IPS-18c (cell line): ENCODE measurements at regions not wholly inside any gene's neighbourhood (a gene's known extent, or its start where the extent isn't known, plus 50 kb on each side); places are given as distances from the start of the nearest gene placed in this dataset.
"Not testable (repeated sequence)": the region's sequence is repeated elsewhere in the genome, so short reads cannot be mapped to it uniquely, and the experiment has no call there.

Experiments
- H3K4me3 ChIP-seq: 2 replicates; pipeline ENCODE4 v1.7.0; 2013; ENCODE audit warnings: low read depth, mild to moderate bottlenecking, low read length, moderate library complexity; ENCODE audit not compliant: insufficient read depth
- H3K9me3 ChIP-seq: one replicate; pipeline ENCODE4 v1.6.1; 2013; ENCODE audit warnings: mild to moderate bottlenecking, low read length, moderate library complexity; ENCODE audit not compliant: control insufficient read depth, insufficient read depth

DNA sequence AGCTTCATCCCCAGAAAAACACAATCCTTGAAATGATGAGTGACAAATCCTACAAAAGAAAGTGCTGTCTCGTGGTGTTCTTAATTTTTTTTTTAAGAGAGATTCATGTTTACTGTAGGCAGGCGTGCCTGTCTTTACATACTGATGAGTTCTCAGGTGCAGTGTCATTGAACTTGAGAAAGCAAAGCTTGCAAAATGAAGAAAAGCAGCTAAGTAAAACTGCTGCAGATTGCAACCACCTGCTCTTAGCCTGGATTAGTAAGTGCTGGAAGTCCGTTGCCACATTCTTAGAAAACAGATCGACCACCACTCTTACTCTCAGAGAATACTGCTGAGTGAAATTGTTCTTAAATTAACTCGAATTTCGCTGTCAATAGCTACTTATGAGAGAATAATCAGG is 854.6 kb downstream of the TRIML1 start:
- no peak overlapping the region for H3K4me3 ChIP-seq
- no peaks in the 10 kb centered on the region for H3K9me3 ChIP-seq

- Histone ChIP-seq H3K9me3 (peaks cover 3% of the 10 kb centered on the region), H3K4me3 (no peak overlapping the region)
These were observed 862.2 kb downstream of the TRIML1 start for GRCh38 chr4:189001283-189001970.

DNA sequence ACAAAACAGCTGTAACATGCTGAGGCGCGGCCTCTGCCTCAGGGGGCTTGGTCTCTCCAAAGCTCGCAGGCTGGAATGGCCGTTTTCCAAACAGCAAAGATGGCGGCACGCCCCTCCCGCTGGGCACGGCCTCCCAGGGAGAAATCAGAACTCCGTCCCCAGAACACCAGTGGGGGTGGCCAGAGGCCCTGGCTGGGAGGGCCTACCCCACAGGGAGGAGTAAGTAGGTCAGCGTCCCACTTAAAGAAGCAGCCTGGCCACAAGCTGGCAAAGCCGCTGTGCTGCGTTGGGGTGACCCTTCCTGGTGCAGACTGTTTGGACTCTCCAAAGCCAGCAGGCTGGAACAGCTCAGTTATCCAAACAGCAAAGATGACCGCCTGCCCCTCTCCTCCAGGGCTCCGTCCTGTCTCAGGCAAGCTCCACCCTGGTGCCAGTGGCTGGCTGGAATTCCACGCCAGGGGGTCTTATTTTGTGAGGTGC is 862.8 kb downstream of the TRIML1 start:
- no peak overlapping the region for H3K4me3 ChIP-seq

GRCh38 chr4:189002475-189002874 is 863.2 kb downstream of the TRIML1 start:
- H3K4me3 ChIP-seq, result no peak overlapping the region
- peaks cover 3% of the 10 kb centered on the region for H3K9me3 ChIP-seq

More for the DNA sequence above, 862.8 kb downstream of the TRIML1 start:
- peaks cover 3% of the 10 kb centered on the region for H3K9me3 ChIP-seq

DNA sequence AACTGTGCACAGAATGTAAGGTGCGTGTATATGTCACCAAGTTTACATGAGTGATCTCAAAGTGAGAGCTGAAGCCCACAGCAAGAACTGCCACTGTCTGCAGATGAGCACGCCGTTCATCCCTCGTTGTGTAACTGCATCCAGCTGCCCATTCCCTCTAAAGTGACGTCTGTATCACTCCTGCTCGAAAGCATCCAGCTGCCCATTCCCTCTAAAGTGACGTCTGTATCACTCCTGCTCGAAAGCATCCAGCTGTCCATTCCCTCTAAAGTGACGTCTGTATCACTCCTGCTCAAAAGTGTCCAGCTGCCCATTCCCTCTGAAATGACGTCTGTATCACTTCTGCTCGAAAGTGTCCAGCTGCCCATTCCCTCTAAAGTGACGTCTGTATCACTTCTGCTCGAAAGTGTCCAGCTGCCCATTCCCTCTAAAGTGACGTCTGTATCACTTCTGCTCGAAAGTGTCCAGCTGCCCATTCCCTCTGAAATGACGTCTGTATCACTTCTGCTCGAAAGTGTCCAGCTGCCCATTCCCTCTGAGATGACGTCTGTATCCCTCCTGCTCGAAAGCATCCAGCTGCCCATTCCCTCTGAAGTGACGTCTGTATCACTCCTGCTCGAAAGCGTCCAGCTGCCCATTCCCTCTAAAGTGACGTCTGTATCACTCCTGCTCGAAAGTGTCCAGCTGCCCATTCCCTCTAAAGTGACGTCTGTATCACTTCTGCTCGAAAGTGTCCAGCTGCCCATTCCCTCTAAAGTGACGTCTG is 871.4 kb downstream of the TRIML1 start:
- H3K9me3 ChIP-seq, H3K4me3 ChIP-seq: not testable (repeated sequence)

GRCh38 chr4:189021831-189022230 is 882.6 kb downstream of the TRIML1 start:
- H3K4me3 ChIP-seq, result no peak overlapping the region
- peaks cover 2% of the 10 kb centered on the region for H3K9me3 ChIP-seq

DNA sequence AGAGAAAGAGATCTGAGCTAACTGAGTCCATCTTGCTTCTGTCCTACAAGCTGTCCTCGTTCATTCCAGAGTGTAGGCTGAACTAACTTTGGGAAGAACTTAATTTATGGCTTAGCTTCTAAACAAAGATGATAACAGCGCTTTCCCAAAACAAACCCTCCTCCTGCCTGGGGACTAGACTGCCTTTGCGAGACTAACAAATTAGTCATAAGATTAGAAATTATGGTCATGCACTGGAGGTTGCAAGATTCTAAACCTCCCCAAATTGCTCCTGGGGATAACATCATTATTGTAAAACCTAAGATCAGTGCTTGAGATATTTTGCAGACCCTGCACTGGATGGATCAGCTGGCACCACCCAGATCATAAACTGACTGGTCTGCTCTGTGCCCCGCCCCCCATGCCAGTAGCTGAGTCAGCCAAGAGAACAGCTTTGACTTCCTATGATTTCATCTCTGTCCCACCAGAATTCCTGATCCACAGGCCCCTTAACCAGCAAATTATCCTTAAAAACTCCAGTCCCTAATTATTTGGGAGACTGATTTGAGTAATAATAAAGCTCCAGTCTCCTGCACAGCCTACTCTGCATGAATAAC is 883.3 kb downstream of the TRIML1 start:
- peaks cover 2% of the 10 kb centered on the region for H3K9me3 ChIP-seq
- no peak overlapping the region for H3K4me3 ChIP-seq

DNA sequence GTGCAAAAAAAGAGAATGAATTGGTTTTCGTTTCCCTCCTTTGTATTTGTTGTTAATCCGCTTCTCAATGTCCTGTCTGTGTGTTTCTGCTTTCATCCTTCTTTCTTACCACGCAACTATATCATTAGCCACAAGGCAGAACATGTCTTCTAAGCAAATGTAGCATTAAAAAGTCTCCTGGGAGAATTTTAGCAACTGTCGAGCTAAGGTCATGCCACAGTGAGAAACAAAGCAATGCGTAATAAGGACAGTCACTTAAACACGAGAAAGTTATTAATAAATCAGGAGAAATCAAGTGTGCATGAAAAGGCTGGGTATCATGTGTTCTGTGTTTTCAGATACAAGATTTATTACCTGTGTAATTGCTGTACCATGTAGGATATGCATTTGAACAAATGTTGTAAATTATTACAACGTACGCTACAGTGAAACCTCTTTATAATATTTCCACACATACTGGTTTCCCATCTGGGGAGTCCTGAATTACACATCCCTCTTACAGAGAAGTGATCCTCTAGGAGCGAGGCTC is 890.8 kb downstream of the TRIML1 start:
- Histone ChIP-seq H3K9me3 (no peaks in the 10 kb centered on the region), H3K4me3 (no peak overlapping the region)

- no peak overlapping the region for H3K4me3 ChIP-seq
- no peaks in the 10 kb centered on the region for H3K9me3 ChIP-seq
These were observed 893.5 kb downstream of the TRIML1 start for GRCh38 chr4:189032606-189033338.

DNA sequence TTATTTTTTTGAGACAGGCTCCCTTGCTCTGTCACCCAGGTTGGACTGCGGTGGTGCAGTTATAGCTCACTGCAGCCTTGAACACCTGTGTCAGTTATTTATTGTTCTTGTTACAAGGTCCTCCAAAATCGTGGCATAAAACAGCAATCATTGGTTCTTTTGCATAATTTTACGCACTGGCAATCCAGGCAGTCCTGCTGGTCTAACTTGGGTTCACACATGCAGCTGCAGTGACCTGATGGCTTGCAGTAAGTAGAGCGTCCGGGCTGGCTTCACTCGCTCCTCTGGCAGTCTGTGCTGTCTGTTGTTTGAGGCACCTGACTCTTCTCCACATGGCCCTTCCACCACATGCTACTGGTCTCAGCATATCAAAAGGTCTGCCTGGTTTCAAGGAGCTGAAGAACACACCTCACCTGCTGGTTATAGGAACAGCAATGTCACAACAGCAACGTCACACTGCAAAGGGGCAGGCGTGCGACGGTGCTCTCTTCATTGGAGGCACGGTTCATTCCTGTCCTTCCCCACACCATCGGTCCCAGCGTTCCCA is 894.6 kb downstream of the TRIML1 start:
- H3K9me3 ChIP-seq, result no peaks in the 10 kb centered on the region
- H3K4me3 ChIP-seq, result no peak overlapping the region

- Histone ChIP-seq H3K4me3 (no peak overlapping the region), H3K9me3 (no peaks in the 10 kb centered on the region)
These were observed 895.9 kb downstream of the TRIML1 start for GRCh38 chr4:189035091-189035490.

DNA sequence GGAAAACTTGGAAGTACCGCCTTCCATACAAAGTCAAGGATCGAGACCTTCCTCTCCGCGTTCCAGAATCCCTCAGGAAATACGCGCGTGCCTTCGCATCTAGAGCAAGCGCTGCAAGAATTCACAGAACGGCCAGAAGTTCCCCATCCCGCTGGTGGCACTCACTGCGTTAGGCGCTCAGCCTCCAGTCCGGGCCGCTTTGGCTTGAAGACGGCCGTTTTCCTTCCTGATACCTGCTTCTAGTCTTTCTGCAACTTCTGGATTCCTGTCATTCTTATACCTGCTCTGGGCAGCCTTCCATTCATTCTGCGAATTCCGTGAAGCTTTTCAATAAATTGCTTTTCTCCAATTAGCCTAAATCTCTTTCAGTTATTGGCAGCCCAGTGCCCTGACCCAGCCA is 896.4 kb downstream of the TRIML1 start:
- H3K9me3 ChIP-seq, result no peaks in the 10 kb centered on the region
- H3K4me3 ChIP-seq, result no peak overlapping the region

GRCh38 chr4:189036906-189037305 is 897.7 kb downstream of the TRIML1 start:
- no peaks in the 10 kb centered on the region for H3K9me3 ChIP-seq
- H3K4me3 ChIP-seq, result no peak overlapping the region

- H3K9me3 ChIP-seq, result no peaks in the 10 kb centered on the region
- H3K4me3 ChIP-seq, result no peak overlapping the region
These were observed 894.0 kb upstream of the FRG1 start for GRCh38 chr4:189046642-189047041.

- Histone ChIP-seq H3K9me3 (no peaks in the 10 kb centered on the region), H3K4me3 (no peak overlapping the region)
These were observed 892.6 kb upstream of the FRG1 start for GRCh38 chr4:189048119-189048518.

DNA sequence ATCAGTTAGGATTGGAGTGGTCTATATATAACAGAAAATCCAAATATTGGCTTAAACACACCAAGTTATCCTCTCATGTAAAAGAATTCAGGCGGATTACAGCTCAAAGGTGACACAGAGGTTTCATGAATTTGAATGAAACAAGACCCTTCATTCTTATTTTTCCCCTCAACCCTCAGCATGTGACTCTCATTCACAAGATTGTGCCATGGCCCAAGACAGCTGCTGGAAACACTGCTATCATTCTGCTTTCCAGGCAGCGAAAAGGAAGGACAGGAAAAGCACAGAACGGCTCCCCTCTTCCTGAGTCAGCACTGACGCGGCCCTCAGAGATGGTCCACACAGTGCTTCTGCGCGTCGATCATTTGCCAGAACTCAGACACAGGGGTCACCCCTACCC is 891.0 kb upstream of the FRG1 start:
- no peaks in the 10 kb centered on the region for H3K9me3 ChIP-seq
- H3K4me3 ChIP-seq, result no peak overlapping the region

DNA sequence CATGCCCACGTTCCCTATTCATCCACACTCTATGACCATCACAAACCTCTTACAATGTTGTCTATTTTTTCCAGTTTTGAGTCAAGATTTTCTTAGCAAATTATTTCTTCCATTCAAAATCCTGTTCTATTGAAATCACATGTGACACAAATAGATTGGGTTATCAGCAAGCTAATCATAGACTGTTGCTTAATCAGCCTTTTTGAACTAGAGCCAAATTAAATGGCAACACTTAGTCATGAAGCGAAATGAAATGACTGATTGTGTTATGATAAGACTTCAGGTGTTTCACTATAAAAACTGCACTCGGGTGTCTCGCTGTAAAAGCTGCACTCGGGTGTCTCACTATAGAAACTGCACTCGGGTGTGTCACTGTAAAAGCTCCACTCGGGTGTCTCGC is 890.0 kb upstream of the FRG1 start:
- Histone ChIP-seq H3K4me3 (no peak overlapping the region), H3K9me3 (no peaks in the 10 kb centered on the region)
